Hindlimb muscle (tissue), 1 donor: ENCODE measurements at regions not wholly inside any gene's neighbourhood (a gene's known extent, or its start where the extent isn't known, plus 50 kb on each side); places are given as distances from the start of the nearest gene placed in this dataset.

Experiments
- DNase-seq: peaks from one replicate; pipeline ENCODE4 v3.0.0-alpha.2; 2013

DNA sequence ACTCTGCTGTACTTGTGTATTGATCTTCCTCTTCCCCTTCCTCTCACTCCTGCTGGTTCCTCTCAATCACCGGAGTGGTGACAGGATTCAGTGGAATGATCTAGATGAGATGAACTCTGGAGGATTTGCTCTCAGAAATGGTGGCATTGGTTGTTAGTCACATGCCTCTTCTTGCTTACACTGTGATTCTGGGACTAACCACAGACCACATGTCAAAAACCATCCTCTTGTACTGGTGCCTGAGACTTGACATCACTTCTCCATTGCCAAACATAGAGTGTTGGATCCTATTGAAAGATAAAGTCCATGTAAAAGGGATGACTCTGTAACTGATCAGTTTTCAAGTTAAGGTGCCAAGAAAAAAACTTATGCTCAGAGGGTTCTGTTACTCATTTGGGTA is 506.5 kb downstream of the DMAC1 start:
- no peak for DNase-seq

DNA sequence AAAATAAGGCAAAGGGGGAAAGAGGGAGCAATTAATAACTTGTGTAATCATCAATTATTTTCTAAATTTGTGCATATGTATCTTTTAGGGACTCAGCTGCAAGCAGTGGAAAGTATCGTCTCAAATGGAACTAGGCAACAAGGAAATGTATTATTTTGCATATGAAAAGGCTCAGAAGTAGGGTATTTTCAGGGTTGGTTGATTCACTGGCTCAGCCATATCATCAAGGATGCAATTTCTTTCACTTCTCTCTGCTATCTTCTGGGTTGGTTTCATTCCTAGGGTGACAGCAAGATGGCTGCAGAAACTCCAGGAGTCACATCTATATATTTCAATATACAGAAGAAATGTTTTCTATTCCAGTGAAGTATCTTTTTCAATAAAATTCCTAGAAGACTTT is 509.8 kb downstream of the DMAC1 start:
- no peak for DNase-seq

DNA sequence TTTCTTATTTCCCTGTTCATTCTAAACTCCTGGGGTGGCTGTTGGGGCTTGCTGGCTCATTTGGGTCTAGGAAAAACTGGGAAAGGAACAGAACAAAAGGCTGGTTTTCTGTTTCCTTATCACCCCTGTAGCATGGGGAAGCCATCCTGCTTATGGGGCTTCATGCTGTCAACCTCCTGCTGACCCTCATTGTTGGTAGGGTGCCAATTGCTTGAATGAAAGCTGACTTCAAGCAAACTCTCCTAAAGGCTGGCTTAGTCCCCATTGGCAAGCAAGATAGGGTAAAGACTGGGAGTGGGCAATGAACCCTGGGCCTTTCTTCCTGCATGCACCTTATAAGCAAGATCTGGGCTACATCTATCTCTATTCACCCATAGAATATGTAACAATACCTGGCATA is 511.6 kb downstream of the DMAC1 start:
- no peak for DNase-seq

- DNase-seq = no peak
Observed at GRCh38 chr9:7287065-7287464, 512.5 kb downstream of the DMAC1 start.

DNA sequence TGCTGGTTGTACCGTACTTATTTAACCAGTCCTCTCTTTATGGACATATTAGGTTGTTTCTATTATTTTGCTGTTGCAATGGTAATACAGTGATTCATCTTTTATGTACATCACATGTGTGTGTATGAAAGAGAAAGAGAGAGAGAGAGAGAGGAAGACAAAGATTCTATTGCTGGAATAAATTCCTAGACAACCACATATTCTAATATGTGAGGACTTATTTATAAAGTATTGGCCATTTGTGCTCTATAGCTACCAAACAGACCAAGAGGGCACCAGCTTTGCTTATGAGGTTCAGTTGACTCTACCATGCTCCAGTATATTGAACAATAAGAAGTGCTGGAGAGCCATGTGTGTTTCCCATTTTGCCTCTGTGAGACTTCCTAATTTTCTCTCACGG is 513.5 kb downstream of the DMAC1 start:
- no peak for DNase-seq

DNA sequence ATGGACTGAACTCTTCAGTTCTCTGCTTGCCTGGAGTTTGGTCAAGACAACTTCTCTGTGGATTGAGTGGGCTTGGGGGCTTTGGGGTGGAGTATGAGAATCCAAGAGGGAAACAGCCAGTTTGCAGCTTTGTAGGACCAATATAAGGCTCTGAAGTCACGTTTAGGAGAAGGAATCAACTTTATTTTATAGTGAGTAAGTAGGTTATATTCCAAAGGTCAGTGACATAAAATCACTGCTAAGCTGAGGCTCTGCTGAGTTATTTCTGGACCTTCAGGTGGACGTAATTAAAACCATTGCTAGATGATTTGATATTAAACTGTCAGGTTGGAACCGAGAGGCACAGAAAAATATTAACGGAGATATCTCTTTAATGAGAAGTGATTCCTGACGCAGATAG is 514.4 kb downstream of the DMAC1 start:
- DNase-seq = no peak

- DNase-seq = no peak
Observed at GRCh38 chr9:7284517-7284916, 515.1 kb downstream of the DMAC1 start.

DNA sequence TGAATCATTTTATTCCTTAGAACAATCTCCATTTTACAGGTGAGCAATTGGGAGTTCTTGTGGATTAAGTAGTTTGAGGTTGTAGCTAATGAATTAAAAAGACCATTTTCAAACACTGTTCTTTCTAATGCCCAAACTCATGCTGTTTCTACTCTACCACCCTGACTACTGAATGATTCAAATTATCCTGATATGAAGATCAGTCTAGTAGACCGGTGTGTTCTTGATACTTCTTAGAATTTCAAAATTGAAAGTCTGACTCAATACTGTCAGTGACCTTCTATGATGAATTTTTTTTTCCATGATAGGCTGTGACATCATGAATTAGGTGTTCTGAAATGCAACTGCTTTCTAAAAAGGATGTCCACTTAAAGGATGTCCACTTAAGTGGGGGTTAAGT is 515.5 kb downstream of the DMAC1 start:
- DNase-seq = no peak

- DNase-seq = peak; percentile 46
Observed at GRCh38 chr9:7273575-7273974, 515.8 kb downstream of the KDM4C start.

- no peak for DNase-seq
Observed at GRCh38 chr9:7266911-7267595, 509.3 kb downstream of the KDM4C start.

GRCh38 chr9:7265181-7265580 is 507.4 kb downstream of the KDM4C start:
- no peak for DNase-seq

DNA sequence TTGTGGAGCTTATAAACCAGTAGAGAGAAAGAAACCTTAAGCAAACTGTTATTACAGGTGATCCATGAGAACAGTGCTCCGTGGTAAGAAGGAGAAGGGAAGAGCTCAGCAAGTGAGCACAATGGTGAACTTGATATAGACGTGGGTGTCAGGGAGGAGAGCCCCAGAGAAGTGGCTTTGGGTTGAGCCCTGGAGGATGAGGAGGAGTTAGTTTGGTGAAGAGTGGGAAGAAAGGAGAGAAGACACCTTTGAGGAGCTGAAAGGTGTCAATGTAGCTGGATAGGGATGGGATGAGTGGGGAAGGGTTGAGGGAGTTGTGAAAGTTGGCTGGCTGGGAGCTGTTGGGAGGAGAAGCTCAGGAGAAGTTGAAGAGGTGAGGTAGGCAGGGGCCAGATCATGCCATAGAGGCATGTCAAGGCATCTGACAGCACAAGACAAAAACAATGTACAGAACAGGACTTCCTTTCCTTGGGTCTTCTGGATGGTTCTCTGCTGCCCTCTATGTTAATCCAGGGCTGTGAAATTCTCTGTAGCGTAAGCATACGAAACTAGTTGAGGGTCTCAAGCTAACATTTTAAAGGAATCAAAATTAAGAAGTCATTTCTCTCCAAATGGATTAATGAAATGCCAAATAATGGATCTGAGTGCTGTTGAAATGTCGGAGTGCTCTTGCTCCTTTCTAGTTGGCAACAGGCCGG is 501.9 kb downstream of the KDM4C start:
- DNase-seq = no peak

DNA sequence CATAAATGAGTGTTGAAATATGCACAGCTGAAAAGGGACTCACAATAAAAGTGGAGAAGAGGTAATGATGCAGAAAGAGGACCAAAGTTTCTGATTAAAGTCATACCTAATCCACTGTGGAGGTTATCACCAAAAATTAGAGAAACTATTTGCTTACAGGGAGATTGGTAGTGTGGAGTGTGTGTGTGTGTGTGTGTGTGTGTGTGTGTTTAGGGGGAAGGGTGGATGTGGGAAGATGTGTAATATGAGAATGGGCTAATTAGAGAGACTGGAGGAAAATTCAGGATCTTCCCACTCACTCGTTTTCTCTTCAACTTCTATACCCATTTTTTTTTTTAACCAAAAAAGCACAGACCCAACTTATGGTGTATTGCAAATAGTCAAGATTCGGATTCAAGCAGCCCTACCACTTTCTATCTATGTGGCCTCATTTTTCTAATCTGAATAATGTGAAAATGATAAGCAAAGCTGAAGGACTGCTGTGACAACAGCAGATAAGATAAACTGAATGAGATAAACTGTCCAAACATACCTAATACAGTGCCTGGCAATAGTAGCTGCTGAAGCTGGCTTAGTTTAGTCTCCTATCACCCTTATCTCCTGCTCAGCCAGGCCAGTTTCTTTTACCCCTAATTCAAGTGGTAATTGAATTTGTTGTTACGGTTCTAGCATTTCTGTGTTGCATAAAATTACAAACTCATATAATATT is 501.1 kb downstream of the KDM4C start:
- DNase-seq = no peak

- no peak for DNase-seq
Observed at GRCh38 chr9:7246917-7247522, 489.2 kb downstream of the KDM4C start.

DNA sequence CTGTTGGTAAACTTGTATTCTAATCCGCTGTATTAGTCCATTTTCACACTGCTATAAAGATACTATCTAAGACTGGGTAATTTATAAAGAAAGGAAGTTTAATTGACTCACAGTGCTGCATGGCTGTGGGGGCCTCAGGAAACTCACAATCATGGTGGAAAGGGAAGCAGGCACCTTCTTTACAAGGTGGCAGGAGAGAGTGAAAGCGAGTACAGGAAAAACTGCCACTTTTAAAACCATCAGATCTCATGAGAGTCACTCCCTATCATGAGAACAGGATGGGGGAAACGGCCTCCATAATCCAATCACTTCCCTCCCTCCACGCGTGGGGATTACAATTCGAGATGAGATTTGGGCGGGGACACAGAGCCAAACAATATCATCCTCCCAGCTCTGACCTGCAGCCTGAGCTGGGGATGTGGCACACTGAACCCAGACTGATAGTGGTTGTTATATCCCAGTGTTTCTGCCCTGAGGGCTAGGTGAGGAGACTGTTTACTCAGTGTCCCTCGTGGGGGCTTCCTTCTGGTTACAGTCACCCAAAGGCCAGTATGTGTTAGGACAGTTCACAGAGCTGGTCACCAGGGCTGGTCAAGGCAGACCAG is 488.3 kb downstream of the KDM4C start:
- no peak for DNase-seq

DNA sequence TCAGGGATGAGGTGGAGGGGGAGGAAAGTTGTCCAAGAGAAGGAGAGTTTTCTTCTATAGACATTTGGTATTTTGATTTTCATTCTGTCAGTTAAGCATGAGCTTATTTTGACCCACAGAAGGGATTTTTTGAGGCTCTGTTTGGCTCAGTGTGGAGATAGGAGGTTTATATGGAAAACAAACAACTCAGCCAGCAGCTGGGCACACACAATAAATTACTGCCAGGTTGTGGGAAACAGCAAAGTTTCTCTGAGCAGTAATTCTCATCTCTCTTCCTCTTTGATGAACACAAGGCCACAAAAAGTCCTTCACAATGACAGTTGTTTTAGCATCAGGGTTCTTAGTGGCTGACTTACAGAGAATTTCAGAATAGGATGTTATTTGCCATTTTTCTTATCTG is 486.1 kb downstream of the KDM4C start:
- no peak for DNase-seq

DNA sequence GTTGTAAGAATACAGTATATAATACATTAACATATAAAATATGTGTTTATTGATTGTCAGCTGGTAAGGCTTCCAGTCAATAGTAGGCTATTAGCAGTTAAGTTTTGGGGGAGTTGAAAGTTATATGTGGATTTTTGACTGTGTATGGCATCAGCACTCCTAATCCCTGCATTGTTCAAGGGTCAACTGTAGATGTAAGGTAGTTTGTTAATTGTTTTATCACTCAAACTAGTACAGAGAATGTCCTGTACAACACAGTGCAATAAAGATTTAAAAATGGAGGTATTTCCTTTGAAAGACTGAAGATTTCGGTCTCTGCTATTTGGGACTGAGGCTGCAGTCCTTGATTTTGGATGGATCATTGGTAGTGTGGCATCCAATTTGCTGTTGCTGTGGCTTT is 484.4 kb downstream of the KDM4C start:
- DNase-seq = no peak

DNA sequence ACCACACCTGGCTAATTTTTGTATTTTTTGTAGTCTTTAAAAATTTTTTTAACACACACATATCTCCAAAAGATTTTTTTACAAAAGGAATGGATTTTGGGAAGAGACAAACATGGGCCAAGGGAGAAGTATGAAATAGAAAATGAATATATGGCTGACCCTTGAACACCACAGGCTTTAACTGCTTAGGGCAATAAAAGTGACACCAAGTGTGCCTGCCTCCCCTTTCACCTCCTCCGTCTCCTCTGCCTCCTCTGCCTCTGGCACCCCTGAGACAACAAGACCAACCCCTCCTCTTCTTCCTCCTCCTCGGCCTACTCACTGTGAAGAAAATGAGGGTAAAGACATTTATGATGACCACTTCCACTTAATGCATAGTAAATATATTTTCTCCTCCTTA is 483.9 kb downstream of the KDM4C start:
- no peak for DNase-seq

DNA sequence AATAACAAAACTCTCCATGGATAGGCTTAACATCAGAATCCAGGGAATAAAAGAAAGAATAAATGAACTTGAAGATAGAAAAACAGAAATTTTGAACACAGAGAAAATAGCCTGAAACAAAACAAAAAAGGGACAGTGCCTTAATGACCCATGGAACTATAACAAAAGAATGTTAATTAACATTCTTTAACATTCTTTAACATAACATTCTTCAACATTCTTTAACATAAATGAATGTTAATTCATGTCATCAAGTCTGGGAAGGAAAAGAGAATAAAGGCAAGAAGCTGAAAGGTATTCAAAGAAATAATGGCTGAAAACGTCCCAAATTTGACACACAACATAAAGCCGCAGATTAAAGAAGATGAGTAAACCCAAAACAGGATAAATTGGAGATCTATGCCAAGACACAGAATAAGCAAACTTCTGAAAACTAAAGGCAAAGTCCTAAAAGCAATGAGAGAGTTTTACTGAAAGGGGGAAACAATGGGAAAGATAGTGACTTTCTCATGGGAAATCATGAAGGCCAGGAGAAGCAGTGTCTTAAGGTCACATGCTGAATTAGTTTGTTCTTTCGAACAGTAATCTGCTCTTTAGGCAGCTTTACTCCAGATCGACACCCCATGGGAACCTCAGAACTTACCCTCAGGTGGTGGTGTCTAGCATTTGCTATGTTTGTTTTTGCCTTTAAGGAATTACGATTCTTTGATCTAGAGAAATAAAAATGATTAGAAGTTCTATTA is 483.0 kb downstream of the KDM4C start:
- no peak for DNase-seq

DNA sequence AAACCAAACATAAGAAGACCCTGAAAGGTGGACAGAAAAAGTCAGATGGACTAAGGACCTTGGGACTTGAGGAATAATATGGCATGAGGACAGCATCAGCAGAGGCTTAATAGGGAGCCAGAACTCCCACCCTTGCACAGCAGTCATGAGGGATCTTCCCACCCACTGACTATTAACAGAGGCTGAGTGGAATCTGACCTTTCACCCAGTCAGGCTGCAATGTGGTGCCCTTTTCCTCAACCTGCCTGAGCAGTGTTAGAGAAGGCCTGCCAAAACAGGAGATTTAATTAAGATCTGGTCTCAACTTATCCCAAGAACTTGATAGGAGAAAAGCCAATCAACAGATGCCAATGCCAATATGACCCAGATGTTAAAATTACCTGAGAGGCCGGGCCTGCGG is 481.9 kb downstream of the KDM4C start:
- DNase-seq = no peak

DNA sequence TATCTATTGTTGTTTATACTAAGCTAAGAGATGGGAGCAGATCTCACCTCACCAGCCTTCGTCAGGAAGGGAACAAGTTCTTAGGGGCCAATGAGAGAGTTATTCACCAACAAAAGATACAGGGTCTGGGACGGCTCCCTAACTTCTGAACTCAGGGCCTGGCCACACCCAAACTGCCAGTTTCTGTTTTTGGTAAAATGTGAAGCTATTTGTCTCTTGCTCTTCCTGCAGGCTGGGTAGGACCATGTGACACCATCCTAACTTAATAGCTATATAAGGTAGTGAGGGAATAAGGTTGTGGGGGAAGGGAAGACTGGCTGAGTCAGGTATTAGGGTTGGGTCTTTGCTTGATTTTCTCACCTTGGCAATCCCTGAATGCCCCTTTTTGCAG is 480.5 kb downstream of the KDM4C start:
- DNase-seq = no peak

DNA sequence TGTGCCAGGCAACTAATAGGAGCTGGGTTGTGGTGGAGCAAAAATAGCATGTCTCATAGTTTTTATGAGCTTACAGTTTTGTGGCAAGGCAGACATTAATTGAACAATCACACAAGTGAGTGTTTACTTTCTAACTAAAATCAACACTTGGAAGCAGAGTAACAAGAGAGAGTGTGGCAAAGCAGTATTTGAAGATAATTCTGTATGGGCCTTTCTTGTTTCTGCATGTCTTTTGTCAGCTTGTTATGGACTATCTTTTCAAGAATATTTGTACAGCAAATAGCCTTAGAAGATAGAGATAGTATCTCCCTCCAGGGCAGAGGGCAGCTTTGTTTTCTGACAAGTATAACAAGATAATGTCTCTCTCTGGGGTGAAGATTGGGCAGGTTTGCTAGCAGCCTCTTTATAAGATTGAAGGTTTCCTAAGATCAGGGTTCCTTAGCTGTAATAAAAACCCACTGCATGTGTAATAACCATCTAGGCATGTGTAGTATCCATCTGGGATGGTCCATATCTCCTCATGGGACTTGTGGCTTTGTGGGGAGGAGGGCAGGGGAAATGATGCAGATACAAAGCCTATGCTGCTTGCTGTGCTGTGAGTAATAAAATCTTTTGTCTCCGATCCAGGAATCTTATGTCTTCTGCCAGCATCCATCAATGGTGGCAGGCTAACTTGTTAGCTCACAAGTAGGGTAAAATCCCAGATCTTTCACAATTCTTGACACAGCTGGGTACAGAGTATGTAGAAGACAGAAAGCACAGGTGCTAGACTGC is 479.9 kb downstream of the KDM4C start:
- no peak for DNase-seq
